NCI-H187 (cell line): ENCODE measurements at regions not wholly inside any gene's neighbourhood (a gene's known extent, or its start where the extent isn't known, plus 50 kb on each side); places are given as distances from the start of the nearest gene placed in this dataset.

Experiments
- DNase-seq, 2 experiments: peaks; one replicate each; lab custom pipeline; 2025; lab: John Stamatoyannopoulos, UW

- DNase-seq: no peak
These were observed 324.0 kb downstream of the DIPK2A start for GRCh38 chr3:144295613-144296012.

- no peak for DNase-seq
These were observed 325.2 kb downstream of the DIPK2A start for GRCh38 chr3:144296808-144297207.

- no peak for DNase-seq
These were observed 330.2 kb downstream of the DIPK2A start for GRCh38 chr3:144301863-144302262.

GRCh38 chr3:144307951-144308350, 336.3 kb downstream of the DIPK2A start:
- no peak for DNase-seq

- DNase-seq: no peak
These were observed 336.8 kb downstream of the DIPK2A start for GRCh38 chr3:144308396-144308795.

- DNase-seq: no peak
These were observed 341.1 kb downstream of the DIPK2A start for GRCh38 chr3:144312702-144313101.

GRCh38 chr3:144314946-144315345, 343.3 kb downstream of the DIPK2A start:
- DNase-seq: no peak

GRCh38 chr3:144317961-144318360, 346.3 kb downstream of the DIPK2A start:
- no peak for DNase-seq

- no peak for DNase-seq
These were observed 352.5 kb downstream of the DIPK2A start for GRCh38 chr3:144324076-144324475.

- DNase-seq: no peak
These were observed 361.2 kb downstream of the DIPK2A start for GRCh38 chr3:144332868-144333267.

GRCh38 chr3:144341471-144341870, 369.8 kb downstream of the DIPK2A start:
- no peak for DNase-seq

GRCh38 chr3:144343343-144343742, 371.7 kb downstream of the DIPK2A start:
- DNase-seq: no peak

- DNase-seq: no peak
These were observed 372.2 kb downstream of the DIPK2A start for GRCh38 chr3:144343777-144344176.

- DNase-seq: no peak
These were observed 373.4 kb downstream of the DIPK2A start for GRCh38 chr3:144344925-144345548.

GRCh38 chr3:144350125-144350524, 378.5 kb downstream of the DIPK2A start:
- no peak for DNase-seq

GRCh38 chr3:144351011-144351410, 379.4 kb downstream of the DIPK2A start:
- DNase-seq: no peak

GRCh38 chr3:144351773-144352365, 380.2 kb downstream of the DIPK2A start:
- DNase-seq: no peak

- DNase-seq: no peak
These were observed 386.6 kb downstream of the DIPK2A start for GRCh38 chr3:144358191-144358590.

GRCh38 chr3:144361002-144361401, 389.4 kb downstream of the DIPK2A start:
- no peak for DNase-seq

GRCh38 chr3:144362126-144362525, 390.5 kb downstream of the DIPK2A start:
- no peak for DNase-seq

- DNase-seq: no peak
These were observed 392.2 kb downstream of the DIPK2A start for GRCh38 chr3:144363856-144364255.

- no peak for DNase-seq
These were observed 393.1 kb downstream of the DIPK2A start for GRCh38 chr3:144364737-144365136.

GRCh38 chr3:144369129-144369879, 397.7 kb downstream of the DIPK2A start:
- no peak for DNase-seq
